ENCODE measurements at regions not wholly inside any gene's neighbourhood (a gene's known extent, or its start where the extent isn't known, plus 50 kb on each side); places are given as distances from the start of the nearest gene placed in this dataset.

GRCh38 chr5:118199801-118200200 lies 788.5 kb downstream of the DTWD2 start:
- TF ChIP-seq POLR2A (IDR thresholded peaks at IDR 0.05) (no peak), CTCF (IDR thresholded peaks at IDR 0.05) (no peak)
